HuH-7 (cell line): ENCODE measurements at regions not wholly inside any gene's neighbourhood (a gene's known extent, or its start where the extent isn't known, plus 50 kb on each side); places are given as distances from the start of the nearest gene placed in this dataset.
"Not testable (repeated sequence)": the region's sequence is repeated elsewhere in the genome, so short reads cannot be mapped to it uniquely, and the experiment has no call there.

ENCODE experiments used
- DNase-seq: peaks from one replicate; pipeline ENCODE4 v3.0.0; 2011; ENCODE audit warnings: low spot score

- DNase-seq, result no peak
Observed at GRCh38 chr12:131362291-131363211, 348.3 kb upstream of the SFSWAP start.

- DNase-seq, result no peak
Observed at GRCh38 chr12:131363393-131363792, 347.5 kb upstream of the SFSWAP start.

GRCh38 chr12:131363841-131364495, 346.9 kb upstream of the SFSWAP start:
- DNase-seq, result no peak

- no peak for DNase-seq
Observed at GRCh38 chr12:131364903-131365820, 345.7 kb upstream of the SFSWAP start.

- no peak for DNase-seq
Observed at GRCh38 chr12:131365821-131366260, 345.0 kb upstream of the SFSWAP start.

DNA sequence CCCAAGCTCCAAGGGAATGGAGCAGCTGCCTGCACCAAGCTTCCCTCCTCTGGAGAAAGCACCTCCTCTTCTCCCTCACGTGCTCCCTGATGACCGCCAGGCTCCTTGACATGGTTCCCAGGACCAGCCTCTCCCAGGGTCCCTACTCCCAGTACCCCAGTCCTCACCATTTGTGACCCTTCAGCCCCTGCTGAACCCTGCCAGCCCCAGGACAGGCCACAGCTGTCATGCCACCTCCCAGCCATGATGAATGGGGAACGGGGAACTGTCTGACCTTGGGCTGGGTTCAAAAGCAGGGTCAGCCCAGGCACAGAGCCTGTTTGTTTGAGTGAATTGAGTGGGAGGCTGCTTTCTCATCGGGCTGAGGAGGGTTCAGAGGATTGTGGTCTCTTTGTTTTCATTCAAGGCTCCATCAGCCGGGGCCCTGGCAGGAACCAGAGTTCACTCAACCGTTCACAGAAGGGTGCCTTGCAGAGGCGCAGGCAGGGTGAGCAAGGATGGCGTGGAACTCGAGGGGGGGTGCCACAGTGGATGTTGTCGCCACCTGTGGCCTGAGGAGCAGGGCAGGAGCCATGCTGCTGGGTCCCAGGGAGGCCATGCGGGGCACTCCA, 344.5 kb upstream of the SFSWAP start:
- DNase-seq, result no peak

GRCh38 chr12:131367067-131367982, 343.6 kb upstream of the SFSWAP start:
- DNase-seq, result not testable (repeated sequence)

GRCh38 chr12:131367983-131368667, 342.8 kb upstream of the SFSWAP start:
- DNase-seq, result no peak

GRCh38 chr12:131368668-131369071, 342.2 kb upstream of the SFSWAP start:
- no peak for DNase-seq

GRCh38 chr12:131369094-131369845, 341.6 kb upstream of the SFSWAP start:
- DNase-seq, result no peak

- no peak for DNase-seq
Observed at GRCh38 chr12:131370321-131370720, 340.6 kb upstream of the SFSWAP start.

- no peak for DNase-seq
Observed at GRCh38 chr12:131370791-131371347, 340.0 kb upstream of the SFSWAP start.

DNA sequence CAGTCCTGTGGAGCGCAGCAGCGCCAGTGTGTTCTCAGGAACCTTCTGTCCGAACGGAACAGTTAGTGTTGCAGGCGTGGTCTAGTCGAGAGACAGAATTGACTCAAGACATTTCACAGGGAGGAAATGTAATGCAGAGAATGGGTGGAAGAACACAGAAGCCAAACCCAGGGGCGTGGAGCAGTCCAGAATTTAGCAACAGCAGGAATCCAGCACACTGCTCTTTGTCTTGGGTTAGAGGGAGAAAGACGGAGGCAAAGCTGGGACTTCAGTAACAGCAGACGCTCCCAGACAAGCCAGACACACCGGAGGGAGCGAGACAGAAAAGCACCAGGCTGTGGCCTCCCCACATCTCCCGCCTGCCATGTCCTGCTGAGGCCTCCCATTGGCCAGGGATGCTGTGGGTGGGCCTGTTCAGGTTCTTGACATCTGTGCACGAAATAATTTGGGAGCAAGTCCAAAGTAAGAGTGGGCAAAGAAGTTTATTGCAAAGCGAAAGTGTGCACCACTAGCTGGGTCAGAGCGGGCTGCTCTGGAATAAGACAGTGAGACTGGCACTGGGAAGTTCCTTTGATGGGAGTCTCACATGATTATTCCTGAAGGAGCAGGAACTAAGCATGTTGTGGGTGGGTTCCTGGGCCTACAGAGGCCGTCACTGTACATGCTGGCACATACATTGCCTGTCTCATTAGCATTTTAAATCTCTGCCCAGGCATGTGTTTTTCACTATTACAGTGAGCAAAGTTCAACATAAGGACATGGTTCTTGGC, 339.3 kb upstream of the SFSWAP start:
- no peak for DNase-seq

- no peak for DNase-seq
Observed at GRCh38 chr12:131372171-131372475, 338.8 kb upstream of the SFSWAP start.

DNA sequence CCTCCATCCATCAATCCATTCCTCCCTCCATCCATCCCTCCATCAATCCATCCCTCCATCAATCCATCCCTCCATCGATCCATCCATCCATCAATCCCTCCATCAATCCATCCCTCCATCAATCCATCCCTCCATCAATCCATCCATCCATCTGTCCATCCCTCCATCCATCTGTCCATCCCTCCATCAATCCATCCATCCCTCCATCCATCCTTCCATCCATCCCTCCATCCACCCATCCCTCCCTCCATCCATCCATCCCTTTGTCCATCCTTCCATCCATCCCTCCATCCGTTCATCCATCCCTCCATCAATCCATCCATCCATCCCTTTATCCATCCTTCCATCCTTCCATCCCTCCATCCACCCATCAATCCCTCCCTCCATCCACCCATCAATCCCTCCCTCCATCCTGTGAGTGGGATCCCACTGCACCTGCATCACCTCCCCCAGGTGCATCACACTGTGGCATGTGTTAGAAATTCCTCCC, 338.1 kb upstream of the SFSWAP start:
- no peak for DNase-seq

DNA sequence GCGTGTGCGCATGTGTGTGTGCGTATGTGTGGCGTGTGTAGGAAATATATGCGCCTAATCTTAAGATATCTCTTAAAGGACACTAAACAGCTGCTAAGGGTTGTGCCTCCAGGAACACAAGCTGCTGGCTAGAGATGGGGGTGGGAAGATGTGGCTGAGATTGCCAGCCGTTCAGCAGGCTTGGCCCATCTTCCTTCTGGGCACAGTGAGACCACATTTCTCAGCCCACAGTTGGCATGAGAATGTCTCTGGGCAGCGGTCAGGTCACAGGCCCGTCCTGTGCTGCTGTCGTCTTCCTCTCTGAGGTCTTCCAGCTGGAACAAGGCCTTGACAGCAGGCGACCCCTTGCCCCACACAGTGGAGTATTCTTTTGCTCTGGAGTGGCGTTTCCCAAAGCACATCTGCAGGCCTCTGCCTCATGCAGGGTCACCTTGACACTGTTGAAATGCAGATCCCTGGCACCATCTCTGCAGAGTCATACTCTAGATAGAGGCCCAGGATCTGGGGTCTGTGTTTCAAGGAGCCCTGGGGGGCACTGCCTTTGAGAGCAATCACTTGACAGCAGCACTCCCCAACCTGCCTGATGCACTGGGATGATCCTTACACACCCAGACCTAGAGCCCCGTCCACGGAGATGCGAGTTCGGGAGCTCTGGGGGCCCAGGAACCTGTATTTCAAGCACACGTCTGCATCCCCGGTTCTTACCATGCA, 335.5 kb upstream of the SFSWAP start:
- DNase-seq, result no peak

DNA sequence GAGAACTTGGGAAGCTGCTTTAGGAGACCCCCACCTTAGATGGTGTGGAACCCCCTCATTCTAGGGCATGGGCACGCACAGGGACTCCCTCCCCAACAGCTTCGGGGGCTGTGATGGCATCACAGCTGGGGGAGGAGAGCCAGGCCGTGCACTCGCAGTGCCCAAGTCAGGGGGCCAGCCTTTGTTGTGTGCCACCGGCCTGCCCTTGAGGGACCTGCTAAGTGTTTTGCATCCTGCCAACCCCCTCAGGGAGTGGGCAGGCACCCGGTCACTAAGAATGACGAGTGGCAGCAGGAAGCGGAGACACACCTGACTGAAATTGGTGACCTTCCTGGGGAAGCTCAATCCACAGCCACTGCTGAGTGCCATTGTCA, 334.9 kb upstream of the SFSWAP start:
- no peak for DNase-seq
